GM06990 (cell line): ENCODE measurements at regions not wholly inside any gene's neighbourhood (a gene's known extent, or its start where the extent isn't known, plus 50 kb on each side); places are given as distances from the start of the nearest gene placed in this dataset.

Experiments used
- DNase-seq: peaks from one replicate; pipeline ENCODE4 v3.0.0-alpha.2; 2011; ENCODE audit not compliant: insufficient read length; ENCODE audit errors: extremely low read depth
- H3K27me3 ChIP-seq: replicated peaks from 2 replicates; pipeline ENCODE4 v1.6.0; 2011; ENCODE audit warnings: low read length; ENCODE audit not compliant: control insufficient read depth, insufficient read depth
- H3K36me3 ChIP-seq: 2 replicates; pipeline ENCODE4 v1.5.1; 2011; ENCODE audit warnings: low read length; ENCODE audit not compliant: control insufficient read depth, insufficient read depth
- H3K4me3 ChIP-seq: replicated peaks from 2 replicates; pipeline ENCODE4 v1.5.1; 2011; ENCODE audit warnings: low read depth, mild to moderate bottlenecking, control low read depth, low read length
- TF ChIP-seq, protein P1 (sequence below): IDR thresholded peaks from 2 replicates; pipeline ENCODE4 v1.5.1; 2011; ENCODE audit warnings: low read length, control low read depth, mild to moderate bottlenecking, inconsistent platforms; ENCODE audit not compliant: insufficient read depth, poor library complexity, severe bottlenecking

DNA sequence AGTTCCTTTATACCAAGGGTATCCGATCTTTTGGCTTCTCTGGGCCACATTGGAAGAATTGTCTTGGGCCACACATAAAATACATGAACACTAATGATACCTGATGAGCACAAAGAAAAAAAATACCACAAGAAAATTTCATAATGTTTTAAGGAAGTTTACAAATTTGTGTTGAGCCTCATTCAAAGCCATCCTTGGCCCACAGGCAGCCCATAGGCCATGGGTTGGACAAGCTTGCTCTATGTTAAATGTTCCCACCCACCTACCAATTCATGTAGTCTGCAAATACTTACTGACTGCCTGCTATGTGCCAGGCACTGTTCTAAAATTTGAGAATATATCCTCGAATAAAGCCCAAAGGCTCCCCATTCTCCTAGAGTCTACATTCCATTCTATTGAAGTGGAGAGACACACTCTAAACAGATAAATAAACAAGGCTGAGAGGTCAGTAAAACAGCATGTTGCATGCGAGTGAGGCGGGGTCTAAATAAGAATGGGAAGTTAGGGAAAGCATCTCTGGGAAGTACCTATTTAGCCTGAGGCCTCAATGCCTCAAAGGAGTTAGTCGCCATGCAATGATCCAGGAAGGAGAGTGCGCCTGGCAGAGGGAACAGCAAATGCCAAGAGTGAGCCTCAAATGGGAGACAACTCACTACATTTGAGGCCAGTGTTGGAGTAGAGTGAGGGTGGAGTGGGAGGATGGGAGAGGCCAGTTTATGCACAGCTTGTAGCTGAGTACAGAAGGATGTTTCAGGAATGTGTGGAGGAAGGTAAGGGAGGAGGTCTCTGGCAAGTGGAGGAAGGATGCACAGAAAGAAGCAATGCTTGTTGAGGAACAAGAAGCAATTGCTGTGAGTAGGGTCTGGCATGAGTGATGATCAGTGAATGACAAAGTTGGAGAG, 52.5 kb upstream of the CLDN10 start:
- Histone ChIP-seq H3K4me3 (no peak overlapping the region), H3K36me3 (no peaks in the 10 kb centered on the region), H3K27me3 (no peaks in the 10 kb centered on the region)
- DNase-seq = no peak
- TF ChIP-seq, protein P1, sequence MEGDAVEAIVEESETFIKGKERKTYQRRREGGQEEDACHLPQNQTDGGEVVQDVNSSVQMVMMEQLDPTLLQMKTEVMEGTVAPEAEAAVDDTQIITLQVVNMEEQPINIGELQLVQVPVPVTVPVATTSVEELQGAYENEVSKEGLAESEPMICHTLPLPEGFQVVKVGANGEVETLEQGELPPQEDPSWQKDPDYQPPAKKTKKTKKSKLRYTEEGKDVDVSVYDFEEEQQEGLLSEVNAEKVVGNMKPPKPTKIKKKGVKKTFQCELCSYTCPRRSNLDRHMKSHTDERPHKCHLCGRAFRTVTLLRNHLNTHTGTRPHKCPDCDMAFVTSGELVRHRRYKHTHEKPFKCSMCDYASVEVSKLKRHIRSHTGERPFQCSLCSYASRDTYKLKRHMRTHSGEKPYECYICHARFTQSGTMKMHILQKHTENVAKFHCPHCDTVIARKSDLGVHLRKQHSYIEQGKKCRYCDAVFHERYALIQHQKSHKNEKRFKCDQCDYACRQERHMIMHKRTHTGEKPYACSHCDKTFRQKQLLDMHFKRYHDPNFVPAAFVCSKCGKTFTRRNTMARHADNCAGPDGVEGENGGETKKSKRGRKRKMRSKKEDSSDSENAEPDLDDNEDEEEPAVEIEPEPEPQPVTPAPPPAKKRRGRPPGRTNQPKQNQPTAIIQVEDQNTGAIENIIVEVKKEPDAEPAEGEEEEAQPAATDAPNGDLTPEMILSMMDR = no peak

DNA sequence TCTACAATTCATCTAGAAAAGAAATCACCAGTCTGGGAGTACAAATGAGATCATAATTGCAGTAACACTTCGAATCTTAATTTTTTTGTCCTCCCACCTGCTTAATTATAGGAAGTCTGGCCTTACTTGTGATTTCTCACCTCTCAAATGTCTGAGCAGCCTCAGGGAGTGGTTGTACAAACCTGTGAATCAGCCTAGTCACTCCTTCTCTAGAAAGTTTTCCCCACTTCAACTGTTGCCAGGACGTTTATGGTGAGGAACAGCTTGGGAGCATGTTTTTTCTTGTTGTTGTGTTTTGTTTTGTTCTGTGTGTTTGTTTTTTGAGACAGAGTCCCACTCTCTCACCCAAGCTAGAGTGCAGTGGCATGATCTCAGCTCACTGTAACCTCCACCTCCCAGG, 50.3 kb upstream of the CLDN10 start:
- no peak overlapping the region for H3K4me3 ChIP-seq
- H3K27me3 ChIP-seq = no peaks in the 10 kb centered on the region
- DNase-seq = no peak
- H3K36me3 ChIP-seq = no peaks in the 10 kb centered on the region
- TF ChIP-seq, protein P1 = no peak
